ENCODE measurements at regions not wholly inside any gene's neighbourhood (a gene's known extent, or its start where the extent isn't known, plus 50 kb on each side); places are given as distances from the start of the nearest gene placed in this dataset.

DNA sequence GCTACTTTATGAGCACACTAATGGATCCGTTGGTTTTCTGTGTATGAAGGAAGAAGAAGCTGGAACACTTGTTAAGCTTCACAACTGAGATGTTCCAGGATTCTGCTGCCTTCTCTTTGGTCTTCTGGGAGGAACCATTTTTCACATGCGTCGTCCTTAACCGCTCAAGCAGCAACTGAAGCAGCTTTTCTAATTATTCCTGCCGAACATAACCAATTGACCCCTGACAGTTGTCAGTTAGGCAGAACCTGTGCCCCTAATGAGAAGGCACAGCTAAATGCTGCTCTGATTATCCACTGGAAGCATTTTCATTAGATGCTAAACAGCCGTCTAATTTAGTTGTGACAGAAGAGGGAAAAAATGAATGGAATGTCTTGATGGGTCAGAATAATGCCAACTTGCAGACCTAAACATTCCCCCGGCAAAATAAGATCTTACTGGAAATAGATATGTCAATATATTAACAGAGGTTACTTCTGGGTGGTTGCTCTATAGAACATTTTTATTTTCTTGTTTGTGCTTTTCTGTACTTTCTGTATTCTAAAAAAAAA lies 85.0 kb upstream of the SMLR1 start:
- no peak overlapping the region for H3K27ac ChIP-seq (ENCODE audit: low read depth, low read length)
- peaks cover 10% of the 10 kb centered on the region for H3K4me1 ChIP-seq (ENCODE audit: control insufficient read depth, insufficient read depth, low read length)
- H3K9ac ChIP-seq (ENCODE audit: low read length) = no peak overlapping the region
- no peaks in the 10 kb centered on the region for H3K27me3 ChIP-seq (ENCODE audit: control insufficient read depth, insufficient read depth, low read length)
- H3K4me3 ChIP-seq (ENCODE audit: low read depth, low read length) = no peak overlapping the region
- no peaks in the 10 kb centered on the region for H3K36me3 ChIP-seq (ENCODE audit: control insufficient read depth, insufficient read depth, low read length)
- no peaks in the 10 kb centered on the region for H3K9me3 ChIP-seq (ENCODE audit: control insufficient read depth, insufficient read depth, low read depth, low read length)

DNA sequence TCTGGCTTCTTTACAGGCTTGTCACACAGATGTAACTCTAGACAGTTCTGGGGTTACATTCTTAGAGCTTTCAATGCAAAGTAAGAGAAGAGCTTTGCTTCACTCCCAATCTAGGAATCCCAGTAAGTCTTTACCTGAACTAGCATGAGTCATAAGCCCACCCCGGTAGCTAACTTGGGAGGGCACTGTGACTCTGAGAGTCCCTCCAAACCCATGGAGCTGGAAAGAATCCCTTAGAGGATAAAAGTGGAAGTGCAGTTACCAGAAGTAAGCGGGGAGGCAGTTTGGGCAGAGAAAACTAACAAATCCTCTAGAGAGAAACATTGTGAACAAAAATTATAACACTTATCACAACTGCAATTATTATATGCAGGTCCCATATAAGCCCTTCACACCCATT lies 84.0 kb upstream of the SMLR1 start:
- Histone ChIP-seq H3K4me3 (ENCODE audit: low read depth, low read length) (no peak overlapping the region), H3K9ac (ENCODE audit: low read length) (no peak overlapping the region), H3K4me1 (ENCODE audit: control insufficient read depth, insufficient read depth, low read length) (peaks cover 10% of the 10 kb centered on the region), H3K9me3 (ENCODE audit: control insufficient read depth, insufficient read depth, low read depth, low read length) (no peaks in the 10 kb centered on the region), H3K27ac (ENCODE audit: low read depth, low read length) (no peak overlapping the region), H3K36me3 (ENCODE audit: control insufficient read depth, insufficient read depth, low read length) (no peaks in the 10 kb centered on the region), H3K27me3 (ENCODE audit: control insufficient read depth, insufficient read depth, low read length) (no peaks in the 10 kb centered on the region)

DNA sequence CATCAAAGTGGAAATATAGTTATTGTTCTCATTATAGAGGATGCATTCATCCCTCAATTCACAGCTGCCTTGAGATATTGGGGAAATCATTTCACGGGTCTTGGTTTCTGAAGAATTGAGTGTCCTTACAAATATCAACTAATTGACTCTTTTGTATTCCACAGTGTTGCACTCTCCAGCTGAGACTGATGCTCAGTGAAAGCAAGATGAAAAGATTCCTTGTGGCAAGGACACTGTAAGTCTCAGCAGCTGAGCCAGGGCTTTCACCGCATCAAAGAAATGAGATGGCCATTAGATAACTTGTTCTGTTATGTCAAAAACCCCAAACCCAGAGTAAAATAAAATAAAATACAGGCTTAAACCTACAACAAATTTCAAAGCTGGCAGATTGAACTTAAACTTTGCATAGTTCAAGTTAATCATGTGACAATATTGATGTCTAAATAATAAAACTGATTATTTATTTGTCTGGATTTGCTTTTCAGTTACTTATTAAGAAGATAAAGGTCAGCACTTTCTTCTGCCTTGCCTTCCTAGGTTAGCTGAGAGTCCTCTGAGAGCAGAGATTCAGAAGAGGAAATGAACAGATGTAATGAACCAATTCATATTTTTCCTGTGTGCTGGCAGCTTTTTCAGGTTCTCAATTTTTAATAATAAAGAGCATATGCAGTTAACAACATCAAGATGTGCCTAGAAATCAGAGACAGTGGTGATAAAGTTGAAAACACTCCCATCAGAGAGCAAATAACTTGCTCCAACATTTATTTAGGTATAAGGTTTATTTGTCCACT lies 82.4 kb upstream of the SMLR1 start:
- Histone ChIP-seq H3K9me3 (ENCODE audit: control insufficient read depth, insufficient read depth, low read depth, low read length) (peaks cover 9% of the 10 kb centered on the region), H3K27ac (ENCODE audit: low read depth, low read length) (no peak overlapping the region), H3K27me3 (ENCODE audit: control insufficient read depth, insufficient read depth, low read length) (no peaks in the 10 kb centered on the region), H3K9ac (ENCODE audit: low read length) (no peak overlapping the region), H3K36me3 (ENCODE audit: control insufficient read depth, insufficient read depth, low read length) (no peaks in the 10 kb centered on the region), H3K4me3 (ENCODE audit: low read depth, low read length) (no peak overlapping the region), H3K4me1 (ENCODE audit: control insufficient read depth, insufficient read depth, low read length) (peaks cover 10% of the 10 kb centered on the region)

DNA sequence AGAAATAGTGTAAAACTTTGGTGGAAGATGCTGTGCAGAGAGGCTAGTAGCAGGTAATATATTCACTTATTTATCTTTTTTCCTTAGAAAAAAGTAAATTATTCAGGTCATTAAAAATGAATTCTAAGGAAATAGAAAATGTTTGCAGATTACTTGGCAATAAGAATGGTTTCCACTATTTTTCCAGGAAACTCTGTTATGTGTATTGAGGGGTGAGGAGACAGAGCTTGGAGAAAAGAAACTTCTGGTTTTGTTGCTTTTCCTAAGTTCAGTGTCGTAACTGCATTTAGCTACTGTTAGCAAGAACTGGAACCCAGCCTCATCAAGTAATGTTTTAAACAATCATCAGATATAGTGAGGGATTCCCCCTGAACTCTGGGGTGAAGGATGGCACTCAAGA lies 79.2 kb upstream of the SMLR1 start:
- Histone ChIP-seq H3K9ac (ENCODE audit: low read length) (no peak overlapping the region), H3K36me3 (ENCODE audit: control insufficient read depth, insufficient read depth, low read length) (no peaks in the 10 kb centered on the region), H3K9me3 (ENCODE audit: control insufficient read depth, insufficient read depth, low read depth, low read length) (peaks cover 12% of the 10 kb centered on the region), H3K4me3 (ENCODE audit: low read depth, low read length) (no peak overlapping the region), H3K27me3 (ENCODE audit: control insufficient read depth, insufficient read depth, low read length) (no peaks in the 10 kb centered on the region), H3K4me1 (ENCODE audit: control insufficient read depth, insufficient read depth, low read length) (0 out of 2 replicates have a peak, but pooled peaks cover under 1% of the 10 kb centered on the region), H3K27ac (ENCODE audit: low read depth, low read length) (no peak overlapping the region)

DNA sequence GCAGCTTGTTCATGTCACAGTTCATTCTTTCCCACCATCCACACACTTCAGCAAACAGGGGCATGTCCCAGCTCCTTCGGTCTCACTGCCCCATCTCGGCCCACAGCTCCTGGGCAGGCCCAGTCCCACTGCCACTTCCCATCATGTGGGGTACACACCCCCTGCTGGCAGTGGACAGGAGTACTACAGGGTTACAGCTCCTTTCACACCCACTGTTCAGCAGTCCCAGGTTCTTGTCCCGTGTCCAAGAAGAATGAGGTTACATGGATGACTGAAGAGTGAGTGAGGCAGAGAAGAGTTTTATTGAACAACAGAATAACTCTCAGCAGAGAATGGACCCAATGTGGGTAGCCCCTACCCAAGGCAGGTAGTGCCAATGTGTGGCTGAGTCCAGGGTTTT lies 77.8 kb upstream of the SMLR1 start:
- no peaks in the 10 kb centered on the region for H3K27me3 ChIP-seq (ENCODE audit: control insufficient read depth, insufficient read depth, low read length)
- no peak overlapping the region for H3K4me3 ChIP-seq (ENCODE audit: low read depth, low read length)
- no peaks in the 10 kb centered on the region for H3K4me1 ChIP-seq (ENCODE audit: control insufficient read depth, insufficient read depth, low read length)
- H3K36me3 ChIP-seq (ENCODE audit: control insufficient read depth, insufficient read depth, low read length) = no peaks in the 10 kb centered on the region
- H3K9ac ChIP-seq (ENCODE audit: low read length) = no peak overlapping the region
- H3K9me3 ChIP-seq (ENCODE audit: control insufficient read depth, insufficient read depth, low read depth, low read length) = peaks cover 12% of the 10 kb centered on the region
- no peak overlapping the region for H3K27ac ChIP-seq (ENCODE audit: low read depth, low read length)

DNA sequence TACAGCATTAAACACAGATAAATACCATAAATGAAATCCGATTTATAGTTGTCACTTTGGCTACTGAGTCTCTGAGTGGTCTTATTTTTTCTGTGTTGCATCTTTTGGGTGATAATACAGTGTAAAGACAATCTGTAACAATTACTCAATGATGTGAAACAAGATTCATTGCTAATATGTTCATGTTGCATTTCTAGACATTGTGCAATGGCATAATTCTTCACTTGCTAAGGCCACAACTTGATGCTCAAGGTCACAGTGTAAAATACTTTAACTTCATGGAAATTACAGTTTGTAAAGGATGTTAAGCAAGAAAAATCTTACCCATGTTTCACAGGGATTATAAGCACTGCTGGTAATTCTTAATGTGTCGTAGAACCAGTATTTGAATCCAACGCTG lies 74.9 kb upstream of the SMLR1 start:
- Histone ChIP-seq H3K4me3 (ENCODE audit: low read depth, low read length) (no peak overlapping the region), H3K27me3 (ENCODE audit: control insufficient read depth, insufficient read depth, low read length) (no peaks in the 10 kb centered on the region), H3K27ac (ENCODE audit: low read depth, low read length) (no peak overlapping the region)

DNA sequence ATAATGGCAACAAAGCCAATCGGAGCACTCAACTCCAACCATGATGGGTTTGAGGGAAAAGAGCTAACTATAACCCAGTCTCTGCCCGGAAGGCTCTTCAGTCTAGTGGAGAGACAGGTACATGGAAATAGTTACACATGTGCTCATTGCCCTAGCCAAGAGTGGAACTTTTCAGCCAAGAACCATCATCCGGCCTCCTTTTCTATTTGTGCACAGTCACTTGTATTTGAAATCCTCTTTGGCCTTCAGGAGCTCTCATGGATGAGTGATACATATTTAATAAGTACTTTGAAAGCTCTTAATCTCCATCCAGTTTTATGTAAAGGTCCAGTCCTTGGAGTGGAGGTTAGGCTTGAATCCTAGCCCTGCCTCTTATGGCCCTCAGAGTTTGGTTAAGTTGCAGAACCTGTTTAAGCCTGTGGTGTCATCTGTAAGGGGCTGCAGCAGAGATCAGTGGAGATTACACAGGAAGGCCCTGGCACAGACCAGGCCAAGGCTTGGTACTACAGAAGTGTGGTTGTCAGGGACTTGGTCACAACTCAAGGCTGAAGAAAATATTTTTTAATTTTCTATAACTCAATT lies 72.3 kb upstream of the SMLR1 start:
- no peaks in the 10 kb centered on the region for H3K36me3 ChIP-seq (ENCODE audit: control insufficient read depth, insufficient read depth, low read length)
- H3K9ac ChIP-seq (ENCODE audit: low read length) = no peak overlapping the region
- H3K4me1 ChIP-seq (ENCODE audit: control insufficient read depth, insufficient read depth, low read length) = no peaks in the 10 kb centered on the region
- no peak overlapping the region for H3K27ac ChIP-seq (ENCODE audit: low read depth, low read length)
- H3K4me3 ChIP-seq (ENCODE audit: low read depth, low read length) = no peak overlapping the region
- no peaks in the 10 kb centered on the region for H3K27me3 ChIP-seq (ENCODE audit: control insufficient read depth, insufficient read depth, low read length)
- peaks cover 2% of the 10 kb centered on the region; the same call in 1 of the 2 replicates for H3K9me3 ChIP-seq (ENCODE audit: control insufficient read depth, insufficient read depth, low read depth, low read length)

More for the DNA sequence above, 74.9 kb upstream of the SMLR1 start:
- no peak overlapping the region for H3K9ac ChIP-seq (ENCODE audit: low read length)
- H3K4me1 ChIP-seq (ENCODE audit: control insufficient read depth, insufficient read depth, low read length) = no peaks in the 10 kb centered on the region
- peaks cover 12% of the 10 kb centered on the region for H3K9me3 ChIP-seq (ENCODE audit: control insufficient read depth, insufficient read depth, low read depth, low read length)
- H3K36me3 ChIP-seq (ENCODE audit: control insufficient read depth, insufficient read depth, low read length) = no peaks in the 10 kb centered on the region

DNA sequence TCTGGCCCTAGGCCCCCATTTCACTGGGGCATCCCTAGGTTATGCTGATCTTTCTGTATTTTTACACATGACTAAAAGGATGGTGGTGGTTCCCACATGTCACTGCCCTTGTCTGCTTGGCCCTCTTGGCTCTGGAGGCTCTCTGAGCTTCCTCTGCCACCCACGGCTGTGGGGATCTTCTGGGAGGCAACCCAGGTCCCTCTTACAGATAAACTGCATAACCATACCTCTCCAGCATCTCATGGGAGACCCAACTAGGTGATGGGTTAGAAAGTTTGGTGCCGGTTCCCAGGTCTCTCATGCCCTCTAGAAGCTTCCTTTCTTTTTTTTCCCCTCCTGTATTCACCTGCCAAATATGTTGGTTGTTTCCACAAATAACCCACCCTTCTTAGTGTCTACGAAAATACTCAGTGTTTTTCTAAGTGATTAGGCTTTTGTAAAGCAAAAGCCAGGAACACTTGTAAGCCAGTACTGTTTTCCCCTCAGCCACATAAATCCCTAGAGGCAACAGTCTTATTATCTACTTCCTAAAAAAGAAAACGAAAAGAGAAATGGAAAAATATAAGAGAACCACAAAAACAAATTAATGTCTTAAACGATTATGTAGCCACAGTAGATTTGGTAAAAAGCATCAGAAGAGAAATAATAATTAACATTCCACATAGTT lies 71.7 kb upstream of the SMLR1 start:
- no peak overlapping the region for H3K4me3 ChIP-seq (ENCODE audit: low read depth, low read length)
- no peaks in the 10 kb centered on the region for H3K36me3 ChIP-seq (ENCODE audit: control insufficient read depth, insufficient read depth, low read length)
- 0 out of 2 replicates have a peak, but pooled peaks cover 4% of the 10 kb centered on the region for H3K9me3 ChIP-seq (ENCODE audit: control insufficient read depth, insufficient read depth, low read depth, low read length)
- H3K9ac ChIP-seq (ENCODE audit: low read length) = no peak overlapping the region
- no peaks in the 10 kb centered on the region for H3K27me3 ChIP-seq (ENCODE audit: control insufficient read depth, insufficient read depth, low read length)
- H3K27ac ChIP-seq (ENCODE audit: low read depth, low read length) = no peak overlapping the region
- H3K4me1 ChIP-seq (ENCODE audit: control insufficient read depth, insufficient read depth, low read length) = no peaks in the 10 kb centered on the region

DNA sequence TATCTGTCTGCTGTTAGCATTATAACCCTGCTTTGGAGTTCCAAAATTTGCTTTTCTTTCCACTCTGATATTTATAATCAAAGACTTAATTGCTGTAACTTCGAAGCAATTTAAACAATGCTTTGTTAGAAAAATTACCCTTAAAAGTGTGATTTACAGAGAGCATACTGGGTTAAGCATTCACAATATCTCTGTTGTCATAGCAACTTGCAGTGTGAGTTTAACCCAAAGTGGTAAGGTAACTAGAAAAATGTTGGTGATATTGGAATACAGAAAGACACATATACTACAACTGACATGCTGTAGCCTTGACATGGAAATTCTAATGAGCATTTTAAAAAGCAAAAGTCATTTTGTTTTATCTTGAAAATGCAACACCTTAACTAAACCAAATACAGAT lies 70.4 kb upstream of the SMLR1 start:
- Histone ChIP-seq H3K4me1 (ENCODE audit: control insufficient read depth, insufficient read depth, low read length) (no peaks in the 10 kb centered on the region), H3K36me3 (ENCODE audit: control insufficient read depth, insufficient read depth, low read length) (no peaks in the 10 kb centered on the region), H3K9me3 (ENCODE audit: control insufficient read depth, insufficient read depth, low read depth, low read length) (0 out of 2 replicates have a peak, but pooled peaks cover 4% of the 10 kb centered on the region), H3K4me3 (ENCODE audit: low read depth, low read length) (no peak overlapping the region), H3K27ac (ENCODE audit: low read depth, low read length) (no peak overlapping the region), H3K9ac (ENCODE audit: low read length) (no peak overlapping the region), H3K27me3 (ENCODE audit: control insufficient read depth, insufficient read depth, low read length) (no peaks in the 10 kb centered on the region)

DNA sequence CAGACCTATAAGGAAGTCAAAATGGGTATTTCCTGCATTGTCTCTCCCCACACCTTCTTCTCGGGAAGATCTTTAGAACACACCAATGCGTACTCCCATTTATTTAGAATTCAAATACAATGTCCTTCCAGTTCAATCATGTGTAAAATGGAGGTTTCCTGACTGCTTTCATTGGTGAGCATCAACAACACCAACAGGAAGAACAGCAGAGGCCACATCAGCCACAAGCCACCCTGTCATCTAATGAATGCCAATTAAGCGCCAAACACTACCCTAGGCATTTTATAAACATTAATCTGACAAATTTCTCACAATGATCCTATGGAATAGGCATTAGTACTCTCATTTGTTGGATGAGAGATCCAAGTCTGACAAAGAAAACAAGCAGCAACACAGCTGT lies 68.4 kb upstream of the SMLR1 start:
- Histone ChIP-seq H3K27ac (ENCODE audit: low read depth, low read length) (no peak overlapping the region), H3K27me3 (ENCODE audit: control insufficient read depth, insufficient read depth, low read length) (no peaks in the 10 kb centered on the region), H3K9me3 (ENCODE audit: control insufficient read depth, insufficient read depth, low read depth, low read length) (0 out of 2 replicates have a peak, but pooled peaks cover 4% of the 10 kb centered on the region), H3K4me1 (ENCODE audit: control insufficient read depth, insufficient read depth, low read length) (no peaks in the 10 kb centered on the region), H3K4me3 (ENCODE audit: low read depth, low read length) (no peak overlapping the region), H3K9ac (ENCODE audit: low read length) (no peak overlapping the region), H3K36me3 (ENCODE audit: control insufficient read depth, insufficient read depth, low read length) (no peaks in the 10 kb centered on the region)

DNA sequence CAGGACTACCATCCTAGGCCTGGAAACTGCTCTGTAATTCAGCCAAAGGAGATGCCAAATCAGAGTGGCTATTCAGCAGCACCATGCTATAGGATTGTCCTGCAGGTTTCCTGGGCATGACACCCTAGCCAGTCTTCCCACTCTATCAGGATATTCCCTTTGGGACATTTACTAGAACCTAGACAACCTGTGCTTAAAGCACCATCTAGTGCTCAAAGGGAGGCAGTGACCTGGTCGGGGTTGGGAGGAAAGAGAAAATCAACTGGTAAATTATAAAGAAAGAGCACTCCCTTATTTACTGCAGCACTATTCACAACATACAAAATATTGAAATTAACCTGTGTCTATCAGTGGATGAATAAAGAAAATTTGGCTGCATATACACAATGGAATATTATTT lies 67.2 kb upstream of the SMLR1 start:
- Histone ChIP-seq H3K27ac (ENCODE audit: low read depth, low read length) (no peak overlapping the region), H3K9ac (ENCODE audit: low read length) (no peak overlapping the region), H3K4me3 (ENCODE audit: low read depth, low read length) (no peak overlapping the region), H3K9me3 (ENCODE audit: control insufficient read depth, insufficient read depth, low read depth, low read length) (0 out of 2 replicates have a peak, but pooled peaks cover 4% of the 10 kb centered on the region), H3K4me1 (ENCODE audit: control insufficient read depth, insufficient read depth, low read length) (no peaks in the 10 kb centered on the region), H3K36me3 (ENCODE audit: control insufficient read depth, insufficient read depth, low read length) (no peaks in the 10 kb centered on the region), H3K27me3 (ENCODE audit: control insufficient read depth, insufficient read depth, low read length) (no peaks in the 10 kb centered on the region)

All from HUES6 (cell line).